Astrocyte of the hippocampus (primary cell): ENCODE measurements at regions not wholly inside any gene's neighbourhood (a gene's known extent, or its start where the extent isn't known, plus 50 kb on each side); places are given as distances from the start of the nearest gene placed in this dataset.
A peak's percentile ranks its signal among the peaks of the same experiment; 100 is the strongest.
"Not testable (repeated sequence)": the region's sequence is repeated elsewhere in the genome, so short reads cannot be mapped to it uniquely, and the experiment has no call there.

ENCODE experiments used
- DNase-seq: peaks from one replicate; pipeline ENCODE4 v3.0.0; 2011; ENCODE audit warnings: low read depth, low spot score

DNA sequence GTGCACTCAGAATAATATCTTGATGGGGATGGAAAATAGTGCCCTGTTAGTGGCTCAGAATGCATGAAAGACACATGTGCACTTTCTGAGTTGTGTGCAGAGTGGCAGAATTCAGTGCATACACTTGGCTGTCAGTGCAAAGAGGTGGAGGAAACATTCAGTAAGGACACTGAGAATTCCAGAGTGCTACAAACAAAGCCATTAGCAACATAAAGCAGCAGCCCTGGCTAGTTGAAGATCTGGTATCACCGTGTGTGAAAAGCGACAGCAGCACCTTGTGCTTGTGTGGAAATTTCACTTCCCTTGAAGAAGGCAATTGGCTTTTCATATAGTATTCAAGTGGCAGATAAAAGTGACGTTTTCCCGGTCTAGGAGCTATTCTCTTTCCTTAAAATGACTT lies 810.4 kb downstream of the TRIML1 start:
- DNase-seq = no peak

DNA sequence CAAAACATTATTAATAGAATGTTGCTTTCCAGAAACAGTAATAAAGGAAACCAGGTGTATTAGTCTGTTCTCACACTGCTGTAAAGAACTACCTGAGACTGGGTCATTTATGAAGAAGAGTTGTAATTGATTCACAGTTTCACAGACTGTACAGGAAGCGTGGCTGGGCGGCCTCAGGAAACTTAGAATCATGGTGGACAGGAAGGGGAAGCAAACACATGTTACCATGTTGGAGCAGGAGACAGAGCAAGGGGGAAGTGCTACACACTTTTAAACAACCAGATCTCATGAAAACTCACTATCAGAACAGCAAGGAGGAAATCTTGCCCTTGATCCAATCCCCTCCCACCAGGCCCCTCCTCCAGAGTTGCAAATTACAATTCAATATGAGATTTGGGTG lies 815.8 kb downstream of the TRIML1 start:
- DNase-seq = no peak

DNA sequence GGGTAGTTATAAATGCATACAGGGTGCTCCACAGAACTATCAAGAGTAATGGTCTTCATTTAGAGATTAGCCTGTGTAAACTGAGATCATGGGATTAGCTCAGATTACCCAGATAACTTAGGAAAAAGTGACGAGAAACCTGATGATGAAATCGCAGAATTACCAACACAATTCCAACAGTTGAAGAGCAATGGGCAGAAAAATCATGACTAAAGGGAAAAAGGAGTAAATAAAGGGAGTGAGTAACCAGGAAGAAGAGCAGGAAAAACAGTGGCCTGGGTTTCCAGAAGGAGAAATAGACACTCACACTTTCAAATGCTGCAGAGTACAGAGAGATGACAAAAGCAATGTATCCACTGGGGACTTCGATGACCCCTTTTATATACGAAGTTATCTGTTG lies 817.3 kb downstream of the TRIML1 start:
- no peak for DNase-seq

DNA sequence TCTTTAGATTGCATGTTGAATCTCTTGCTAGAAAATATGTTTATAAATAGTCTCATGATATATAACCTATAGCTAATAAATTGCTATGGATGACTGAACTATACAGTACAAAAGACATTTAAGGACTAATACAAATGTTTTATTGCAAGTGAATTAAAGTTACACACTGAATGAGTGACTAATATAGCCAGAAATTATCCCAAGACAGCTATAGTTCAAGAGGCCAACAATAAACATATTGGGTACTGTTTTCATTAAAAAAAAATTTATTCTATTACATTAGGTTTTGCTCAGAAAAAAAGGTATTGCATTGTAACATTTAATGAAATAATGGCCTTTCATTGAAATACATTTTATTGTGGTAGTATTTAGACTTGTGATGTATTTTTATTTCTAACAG lies 819.1 kb downstream of the TRIML1 start:
- DNase-seq = no peak

DNA sequence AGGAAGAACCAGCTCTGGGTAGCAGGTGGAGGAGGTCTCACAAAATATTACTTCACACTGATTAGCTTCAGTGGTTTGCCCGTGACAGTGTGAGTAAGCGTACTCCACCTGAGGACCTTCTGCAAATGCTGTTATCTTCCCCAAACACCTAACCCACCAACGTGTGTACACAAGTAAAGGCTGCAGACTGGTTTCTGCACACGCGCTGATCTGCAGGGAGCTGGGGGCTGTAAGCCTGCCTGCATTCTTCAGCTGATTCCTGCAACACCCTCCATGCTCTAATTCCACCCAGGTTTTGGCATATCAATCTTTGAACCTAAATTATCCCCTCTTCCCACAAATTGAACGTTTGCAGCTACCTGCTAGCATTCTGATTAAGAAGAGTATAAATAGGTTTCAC lies 820.2 kb downstream of the TRIML1 start:
- DNase-seq = no peak

DNA sequence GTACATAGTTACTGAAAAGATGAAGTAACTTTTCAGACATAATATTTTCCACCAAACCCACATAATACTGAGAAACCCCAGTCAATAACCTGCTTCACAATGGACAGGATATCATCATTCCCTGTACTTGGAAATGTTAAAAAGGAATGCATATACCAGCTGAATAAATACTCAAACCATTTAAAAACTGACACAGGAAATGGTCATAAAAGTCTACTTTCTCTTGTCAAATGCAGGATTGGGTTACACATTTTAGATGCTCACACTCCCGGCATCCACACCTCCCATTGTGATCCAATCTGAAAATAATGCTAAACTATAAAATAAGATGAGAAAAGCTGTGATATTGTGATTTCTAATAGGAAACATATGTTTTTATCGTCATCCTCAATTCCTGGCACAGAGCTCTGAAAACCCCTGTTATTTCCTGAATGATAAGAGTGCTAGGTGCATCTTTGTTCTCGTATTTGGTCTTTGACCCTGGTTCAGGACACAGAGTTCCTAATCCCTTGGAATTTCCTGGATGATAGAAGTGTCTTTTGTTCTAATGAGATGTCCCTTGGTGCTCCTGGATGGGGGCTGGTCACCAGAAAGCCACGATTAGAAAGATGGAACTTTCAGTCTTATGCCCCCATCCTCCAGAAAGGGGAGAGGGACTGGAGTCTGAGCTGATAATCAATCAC lies 821.3 kb downstream of the TRIML1 start:
- DNase-seq = no peak

DNA sequence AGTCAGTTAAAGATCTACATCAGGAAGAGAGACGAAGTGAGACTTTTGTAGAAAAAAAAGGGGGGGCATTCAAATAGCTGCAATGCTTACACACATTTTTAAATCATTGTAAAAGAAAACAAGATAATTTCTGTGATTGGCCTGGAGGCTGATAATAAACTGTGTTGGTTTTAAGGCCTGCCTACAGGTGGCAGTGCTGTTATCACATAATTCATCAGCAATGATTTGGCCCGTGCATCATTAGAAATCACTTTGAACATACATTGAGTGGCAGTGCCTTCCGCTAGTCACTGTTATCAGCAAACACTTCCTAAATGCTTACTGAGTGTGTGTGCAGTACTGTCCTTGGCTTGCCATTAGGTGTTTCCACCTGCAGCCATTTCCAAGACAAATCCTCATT lies 831.9 kb downstream of the TRIML1 start:
- DNase-seq = peak; percentile 30

DNA sequence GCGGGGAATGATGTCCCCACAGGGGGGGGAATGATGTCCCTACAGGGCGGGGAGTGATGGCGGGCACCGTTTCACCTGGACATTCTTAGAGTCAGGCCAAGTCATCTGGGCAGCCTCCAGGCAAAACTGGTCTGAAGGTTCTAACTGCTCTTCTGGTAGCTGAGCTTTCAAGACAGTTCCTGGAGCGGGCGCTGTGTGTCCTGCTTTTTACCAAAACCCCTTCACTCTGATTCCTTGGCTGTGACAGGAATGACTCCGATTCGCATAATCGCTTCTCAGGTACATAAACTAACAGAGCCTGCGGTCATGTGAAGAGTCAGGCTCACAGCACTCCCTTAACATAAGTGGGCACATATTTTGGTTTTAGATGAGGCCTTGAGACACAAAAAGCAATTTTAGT lies 836.0 kb downstream of the TRIML1 start:
- no peak for DNase-seq

DNA sequence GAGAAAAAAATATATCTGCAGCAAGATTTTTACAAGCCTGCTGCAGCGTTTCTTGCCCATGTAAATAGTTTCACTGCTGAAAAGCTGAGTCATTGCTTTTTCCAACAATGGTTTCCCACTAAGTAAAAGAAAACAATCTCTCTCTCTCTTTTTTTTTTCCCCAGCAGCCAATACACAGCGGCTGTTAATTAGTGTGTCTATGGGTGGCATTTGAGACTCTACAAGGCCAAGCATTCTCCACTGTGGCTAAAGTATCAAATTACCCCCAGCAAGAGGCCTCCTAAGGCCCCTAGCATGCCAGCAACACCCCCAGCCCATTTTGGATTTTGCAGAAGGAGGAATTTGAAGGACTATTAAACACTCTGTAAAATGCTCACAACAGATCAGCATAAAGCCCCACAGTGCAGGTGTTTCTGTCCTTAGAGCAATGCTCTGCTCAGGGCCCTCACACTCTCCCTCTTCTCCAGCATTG lies 837.4 kb downstream of the TRIML1 start:
- DNase-seq = peak; percentile 85

DNA sequence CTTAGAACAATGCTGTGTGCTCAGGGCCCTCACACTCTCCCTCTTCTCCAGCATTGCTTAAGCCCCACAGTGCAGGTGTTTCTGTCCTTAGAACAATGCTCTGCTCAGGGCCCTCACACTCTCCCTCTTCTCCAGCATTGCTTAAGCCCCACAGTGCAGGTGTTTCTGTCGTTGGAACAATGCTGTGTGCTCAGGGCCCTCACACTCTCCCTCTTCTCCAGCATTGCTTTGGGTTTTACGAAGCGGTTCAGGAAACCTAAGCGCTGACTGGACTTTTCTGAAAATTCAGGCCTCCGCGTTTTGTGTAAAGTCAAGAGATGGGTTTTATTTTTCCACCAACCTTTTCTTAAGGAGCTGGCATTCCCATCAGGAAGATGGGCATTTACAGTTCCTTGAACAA lies 838.0 kb downstream of the TRIML1 start:
- not testable (repeated sequence) for DNase-seq

DNA sequence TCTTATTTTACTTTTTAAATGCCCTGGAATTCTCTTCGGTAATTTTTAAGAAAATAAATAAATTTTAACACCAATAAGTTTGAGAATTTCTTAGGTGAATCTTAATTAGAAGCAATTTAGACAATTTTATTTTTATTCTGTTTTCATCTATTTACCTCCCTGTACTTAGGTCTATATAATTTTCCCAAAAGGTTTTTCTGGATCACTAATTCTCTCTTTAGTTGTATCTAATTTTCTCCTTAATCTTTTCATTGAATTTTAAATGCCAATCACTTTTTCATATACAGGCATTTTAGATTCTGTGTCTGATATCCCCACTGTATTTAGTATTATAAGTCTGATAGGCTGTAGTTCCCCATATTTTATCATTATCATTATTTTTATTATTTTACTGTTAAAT lies 845.3 kb downstream of the TRIML1 start:
- no peak for DNase-seq

DNA sequence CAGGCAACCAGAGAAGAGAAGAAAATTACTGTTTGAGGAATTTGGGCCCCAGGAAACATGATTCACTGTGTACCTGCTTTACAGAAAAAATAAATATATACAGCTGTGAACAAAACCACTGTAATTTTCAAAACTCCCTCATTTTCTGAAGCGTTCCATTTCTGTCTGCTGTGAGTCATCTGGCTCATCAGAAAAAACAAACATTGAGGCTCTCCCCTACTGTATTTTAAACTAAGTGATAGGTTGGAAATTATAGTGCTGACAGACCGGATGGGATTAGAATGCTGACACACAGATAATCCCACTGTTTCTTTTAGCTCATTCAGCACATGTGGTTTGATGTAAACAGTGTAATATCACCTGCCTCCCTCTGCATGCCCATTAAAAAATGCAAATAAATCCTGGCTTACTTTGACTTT lies 847.0 kb downstream of the TRIML1 start:
- DNase-seq = peak; percentile 10

DNA sequence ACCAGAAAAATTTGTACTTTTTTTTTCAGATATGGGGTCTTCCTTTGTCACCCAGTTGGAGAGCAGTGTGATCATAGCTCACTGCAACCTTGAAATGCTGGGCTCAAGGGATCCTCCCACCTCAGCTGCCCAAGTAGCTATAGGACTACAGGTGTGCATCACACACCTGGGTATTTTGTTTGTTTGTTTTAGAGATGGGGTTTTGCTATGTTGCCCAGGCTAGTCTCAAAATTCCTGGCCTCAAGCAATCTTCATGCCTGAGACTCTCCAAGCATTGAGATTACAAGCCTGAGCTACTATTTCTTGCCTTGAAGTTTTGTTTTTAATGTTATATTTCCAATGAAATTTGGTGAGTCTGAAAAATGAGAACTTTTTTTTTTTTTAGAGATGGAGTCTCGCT lies 847.8 kb downstream of the TRIML1 start:
- DNase-seq = no peak

DNA sequence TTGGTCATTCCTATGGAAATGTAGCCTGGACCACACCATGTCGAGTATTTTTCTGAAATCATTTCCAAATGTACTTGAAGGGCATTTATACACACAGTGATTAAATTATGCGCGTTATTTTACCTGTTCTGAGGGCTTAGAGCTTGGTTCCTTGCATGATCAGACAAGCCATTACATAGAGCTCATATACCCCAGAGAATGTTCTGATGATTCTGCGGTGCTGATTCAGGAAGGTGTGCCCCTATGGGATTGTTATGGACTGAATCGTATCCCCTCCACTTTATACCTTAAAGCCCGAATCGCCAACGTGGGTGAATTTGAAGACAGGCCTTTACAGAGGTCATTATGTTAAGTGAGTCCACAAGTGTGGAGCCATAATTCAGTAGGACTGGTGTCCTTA lies 848.9 kb downstream of the TRIML1 start:
- DNase-seq = no peak

DNA sequence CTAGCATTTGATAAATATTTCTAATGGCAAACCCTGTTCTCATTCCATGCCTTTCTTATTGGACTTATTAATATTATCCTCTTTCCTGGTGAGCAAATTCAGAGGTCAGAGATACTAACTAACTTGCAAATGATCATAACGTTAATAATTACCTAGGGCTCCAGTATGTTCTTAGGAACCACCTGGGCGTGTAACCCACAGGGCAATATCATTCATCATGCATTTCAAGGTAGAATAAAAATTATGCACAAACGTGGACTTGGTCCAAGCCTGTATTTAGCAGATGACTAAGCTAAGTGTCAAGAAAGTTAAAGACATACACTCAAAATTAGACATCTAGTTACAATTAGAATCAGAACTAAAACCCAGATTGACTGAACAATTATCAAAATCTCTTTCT lies 850.1 kb downstream of the TRIML1 start:
- no peak for DNase-seq

DNA sequence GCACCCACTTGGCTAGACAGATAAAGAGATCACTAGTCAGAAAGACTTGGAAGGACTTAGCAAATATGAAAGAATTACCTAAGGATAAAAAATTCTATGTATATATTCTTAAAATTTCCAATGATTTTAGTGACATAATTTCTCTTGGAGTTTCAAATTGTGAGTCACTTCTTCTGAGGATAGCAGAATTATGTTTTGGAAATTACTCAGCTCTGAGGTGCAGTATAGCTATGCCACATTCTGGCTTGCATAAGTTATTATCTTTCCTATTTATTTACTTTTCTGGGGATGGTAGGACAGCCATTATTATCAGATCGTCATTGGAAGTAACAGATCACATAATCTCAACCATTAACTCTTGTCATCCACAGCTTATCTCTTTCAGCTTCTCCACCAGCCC lies 853.5 kb downstream of the TRIML1 start:
- DNase-seq = no peak

DNA sequence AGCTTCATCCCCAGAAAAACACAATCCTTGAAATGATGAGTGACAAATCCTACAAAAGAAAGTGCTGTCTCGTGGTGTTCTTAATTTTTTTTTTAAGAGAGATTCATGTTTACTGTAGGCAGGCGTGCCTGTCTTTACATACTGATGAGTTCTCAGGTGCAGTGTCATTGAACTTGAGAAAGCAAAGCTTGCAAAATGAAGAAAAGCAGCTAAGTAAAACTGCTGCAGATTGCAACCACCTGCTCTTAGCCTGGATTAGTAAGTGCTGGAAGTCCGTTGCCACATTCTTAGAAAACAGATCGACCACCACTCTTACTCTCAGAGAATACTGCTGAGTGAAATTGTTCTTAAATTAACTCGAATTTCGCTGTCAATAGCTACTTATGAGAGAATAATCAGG lies 854.6 kb downstream of the TRIML1 start:
- no peak for DNase-seq

DNA sequence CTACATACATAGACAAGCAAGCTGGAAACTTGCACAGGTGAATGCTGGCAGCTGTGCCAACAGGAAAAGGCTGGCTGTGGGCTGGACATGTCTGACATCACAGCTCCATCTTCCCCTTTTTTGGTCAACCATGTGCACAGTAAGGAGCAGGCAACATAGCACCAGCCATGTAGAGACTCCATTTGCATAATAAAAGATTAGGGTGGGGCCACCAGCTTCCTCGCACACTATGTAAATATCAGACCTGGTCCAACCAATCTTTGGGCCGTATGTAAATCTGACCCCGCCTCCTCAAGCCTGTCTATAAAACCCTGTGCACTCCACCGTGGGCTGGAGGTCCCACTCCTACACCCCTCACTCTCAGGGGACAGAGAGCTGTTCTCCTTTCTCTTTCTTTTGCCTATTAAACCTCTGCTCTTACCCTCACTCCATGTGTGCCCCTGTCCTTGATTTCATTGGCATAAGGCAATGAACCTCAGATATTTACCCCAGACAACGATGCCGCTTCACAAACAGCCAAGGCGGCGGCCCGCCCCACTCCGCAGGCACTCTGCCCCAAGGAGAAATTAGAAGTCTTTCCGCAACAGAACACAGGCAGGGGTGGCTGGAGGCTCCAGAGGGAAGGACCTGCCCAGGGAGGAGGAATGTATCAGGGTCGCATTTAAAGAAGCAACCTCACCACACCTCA lies 862.2 kb downstream of the TRIML1 start:
- no peak for DNase-seq

DNA sequence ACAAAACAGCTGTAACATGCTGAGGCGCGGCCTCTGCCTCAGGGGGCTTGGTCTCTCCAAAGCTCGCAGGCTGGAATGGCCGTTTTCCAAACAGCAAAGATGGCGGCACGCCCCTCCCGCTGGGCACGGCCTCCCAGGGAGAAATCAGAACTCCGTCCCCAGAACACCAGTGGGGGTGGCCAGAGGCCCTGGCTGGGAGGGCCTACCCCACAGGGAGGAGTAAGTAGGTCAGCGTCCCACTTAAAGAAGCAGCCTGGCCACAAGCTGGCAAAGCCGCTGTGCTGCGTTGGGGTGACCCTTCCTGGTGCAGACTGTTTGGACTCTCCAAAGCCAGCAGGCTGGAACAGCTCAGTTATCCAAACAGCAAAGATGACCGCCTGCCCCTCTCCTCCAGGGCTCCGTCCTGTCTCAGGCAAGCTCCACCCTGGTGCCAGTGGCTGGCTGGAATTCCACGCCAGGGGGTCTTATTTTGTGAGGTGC lies 862.8 kb downstream of the TRIML1 start:
- no peak for DNase-seq

DNA sequence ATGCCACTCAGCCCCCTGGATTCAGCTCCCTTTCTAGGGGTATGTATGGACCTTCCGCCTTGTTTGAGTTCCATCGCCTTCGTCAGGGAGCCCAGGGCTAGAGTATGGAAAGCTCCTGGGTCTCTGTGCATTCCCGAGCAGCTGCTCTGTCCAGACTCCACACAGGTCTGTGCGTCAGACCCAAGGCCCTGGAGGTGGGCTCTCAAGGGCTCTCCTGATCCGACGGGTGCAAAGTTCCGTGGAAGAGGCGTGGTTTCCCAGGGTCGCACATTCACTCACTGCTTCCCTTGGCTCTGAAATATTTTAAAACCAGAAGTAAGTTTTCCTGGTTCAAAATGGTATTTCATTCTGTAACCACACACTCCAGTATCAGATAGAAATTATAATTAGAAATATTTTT lies 863.2 kb downstream of the TRIML1 start:
- DNase-seq = no peak

DNA sequence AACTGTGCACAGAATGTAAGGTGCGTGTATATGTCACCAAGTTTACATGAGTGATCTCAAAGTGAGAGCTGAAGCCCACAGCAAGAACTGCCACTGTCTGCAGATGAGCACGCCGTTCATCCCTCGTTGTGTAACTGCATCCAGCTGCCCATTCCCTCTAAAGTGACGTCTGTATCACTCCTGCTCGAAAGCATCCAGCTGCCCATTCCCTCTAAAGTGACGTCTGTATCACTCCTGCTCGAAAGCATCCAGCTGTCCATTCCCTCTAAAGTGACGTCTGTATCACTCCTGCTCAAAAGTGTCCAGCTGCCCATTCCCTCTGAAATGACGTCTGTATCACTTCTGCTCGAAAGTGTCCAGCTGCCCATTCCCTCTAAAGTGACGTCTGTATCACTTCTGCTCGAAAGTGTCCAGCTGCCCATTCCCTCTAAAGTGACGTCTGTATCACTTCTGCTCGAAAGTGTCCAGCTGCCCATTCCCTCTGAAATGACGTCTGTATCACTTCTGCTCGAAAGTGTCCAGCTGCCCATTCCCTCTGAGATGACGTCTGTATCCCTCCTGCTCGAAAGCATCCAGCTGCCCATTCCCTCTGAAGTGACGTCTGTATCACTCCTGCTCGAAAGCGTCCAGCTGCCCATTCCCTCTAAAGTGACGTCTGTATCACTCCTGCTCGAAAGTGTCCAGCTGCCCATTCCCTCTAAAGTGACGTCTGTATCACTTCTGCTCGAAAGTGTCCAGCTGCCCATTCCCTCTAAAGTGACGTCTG lies 871.4 kb downstream of the TRIML1 start:
- DNase-seq = not testable (repeated sequence)

DNA sequence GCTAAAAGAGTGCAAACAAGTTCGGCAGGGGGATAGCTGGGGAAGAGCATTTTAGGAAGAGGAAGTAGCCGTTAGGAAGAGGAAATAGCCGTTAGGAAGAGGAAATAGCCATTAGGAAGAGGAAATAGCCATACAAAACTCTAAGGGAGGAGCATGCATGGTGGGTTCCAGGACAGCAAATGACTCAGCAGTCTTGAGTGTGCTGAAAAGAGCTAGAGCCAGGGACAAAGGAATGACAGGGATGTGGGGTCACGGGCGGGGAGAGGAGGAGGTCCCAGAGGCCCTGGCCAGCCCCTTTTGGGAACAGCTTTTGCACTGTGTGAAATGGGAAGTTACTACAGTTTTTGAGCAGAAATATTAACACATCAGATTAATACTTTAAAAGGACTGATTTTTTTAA lies 882.6 kb downstream of the TRIML1 start:
- peak; percentile 54 for DNase-seq
